GM23338 (cell line): ENCODE measurements at regions not wholly inside any gene's neighbourhood (a gene's known extent, or its start where the extent isn't known, plus 50 kb on each side); places are given as distances from the start of the nearest gene placed in this dataset.

Experiments used
- ATAC-seq: fragments of 200-7000 bp; cut with Tn5 transposase; 3 replicates; pipeline ENCODE4 v1.9.1; 2020
- DNase-seq: peaks from one replicate; pipeline ENCODE4 v3.0.0-alpha.2; 2015; ENCODE audit warnings: low spot score
- H2AFZ ChIP-seq: fragments of 200-600 bp; sonication (generic); 2 replicates; pipeline ENCODE4 v1.8.0; 2016; ENCODE audit warnings: antibody characterized with exemption, mild to moderate bottlenecking, moderate library complexity
- H3F3A ChIP-seq: fragments of 200-600 bp; sonication (generic); replicated peaks from 2 replicates; pipeline ENCODE4 v1.8.0; 2017; ENCODE audit warnings: antibody characterized with exemption, mixed run types, low read depth
- H3K27ac ChIP-seq: fragments of 200-600 bp; sonication (generic); 2 replicates; pipeline ENCODE4 v1.6.1; 2016; ENCODE audit warnings: low read depth
- H3K27me3 ChIP-seq: fragments of 200-600 bp; sonication (generic); 2 replicates; pipeline ENCODE4 v1.8.0; 2016; ENCODE audit warnings: mild to moderate bottlenecking, mixed run types, moderate library complexity; ENCODE audit not compliant: insufficient read depth
- H3K36me3 ChIP-seq: fragments of 200-600 bp; sonication (generic); 2 replicates; pipeline ENCODE4 v1.8.0; 2016; ENCODE audit warnings: mild to moderate bottlenecking; ENCODE audit not compliant: insufficient read depth
- H3K4me1 ChIP-seq: fragments of 200-600 bp; sonication (generic); 2 replicates; pipeline ENCODE4 v1.8.0; 2016; ENCODE audit warnings: mild to moderate bottlenecking, moderate library complexity; ENCODE audit not compliant: insufficient read depth
- H3K4me2 ChIP-seq: fragments of 200-600 bp; sonication (generic); 2 replicates; pipeline ENCODE4 v1.7.1; 2017; ENCODE audit warnings: mixed run types
- H3K4me3 ChIP-seq: fragments of 200-600 bp; sonication (generic); 2 replicates; pipeline ENCODE4 v1.6.1; 2016; ENCODE audit warnings: mixed run types
- H3K79me2 ChIP-seq: fragments of 200-600 bp; sonication (generic); replicated peaks from 2 replicates; pipeline ENCODE4 v1.8.0; 2017; ENCODE audit warnings: mild to moderate bottlenecking; ENCODE audit not compliant: insufficient read depth
- H3K9me2 ChIP-seq: fragments of 200-600 bp; sonication (generic); 2 replicates; pipeline ENCODE4 v1.8.0; 2017; ENCODE audit not compliant: insufficient read depth
- H4K20me1 ChIP-seq: fragments of 200-600 bp; sonication (generic); replicated peaks from 2 replicates; pipeline ENCODE4 v1.8.0; 2017; ENCODE audit warnings: mild to moderate bottlenecking; ENCODE audit not compliant: insufficient read depth
- H3K27ac Mint-ChIP-seq: 2 replicates; pipeline ENCODE4 v1.8.0; 2020; ENCODE audit warnings: inconsistent platforms, mild to moderate bottlenecking, moderate library complexity, mixed read lengths
- H3K27me3 Mint-ChIP-seq: 3 replicates; pipeline ENCODE4 v1.8.0; 2022; ENCODE audit warnings: low read depth, mild to moderate bottlenecking, moderate library complexity, mixed read lengths, inconsistent platforms; ENCODE audit not compliant: insufficient read depth, poor library complexity
- H3K36me3 Mint-ChIP-seq: 3 replicates; pipeline ENCODE4 v1.8.0; 2021; ENCODE audit warnings: low read depth, mild to moderate bottlenecking, inconsistent platforms, moderate library complexity, mixed read lengths
- H3K4me1 Mint-ChIP-seq: 3 replicates; pipeline ENCODE4 v1.8.0; 2020; ENCODE audit warnings: mild to moderate bottlenecking, inconsistent platforms, mixed read lengths
- H3K4me3 Mint-ChIP-seq: 3 replicates; pipeline ENCODE4 v1.8.0; 2021; ENCODE audit warnings: moderate library complexity, mild to moderate bottlenecking, inconsistent platforms, mixed read lengths
- H3K9me3 Mint-ChIP-seq: 3 replicates; pipeline ENCODE4 v1.8.0; 2020; ENCODE audit warnings: moderate library complexity, mild to moderate bottlenecking, inconsistent platforms, mixed read lengths
- CREB1 ChIP-seq: fragments of 250-450 bp; sonication (Bioruptor Pico); IDR thresholded peaks from 2 replicates; pipeline ENCODE4 v1.5.0; 2020; ENCODE audit warnings: low read depth, mild to moderate bottlenecking, moderate library complexity
- EZH2 ChIP-seq: fragments of 200-600 bp; sonication (generic); IDR thresholded peaks from one replicate; pipeline ENCODE4 v1.8.0; 2017; ENCODE audit warnings: antibody characterized with exemption, mild to moderate bottlenecking, low read depth; ENCODE audit not compliant: unreplicated experiment
- EZH2phosphoT487 ChIP-seq: fragments of 200-600 bp; sonication (generic); IDR thresholded peaks from one replicate; pipeline ENCODE4 v1.8.1; 2018; ENCODE audit warnings: antibody characterized with exemption; ENCODE audit not compliant: unreplicated experiment
- JUNB ChIP-seq: IDR thresholded peaks from one replicate; pipeline ENCODE4 v1.6.1; 2016; ENCODE audit warnings: antibody characterized with exemption; ENCODE audit not compliant: unreplicated experiment
- NANOG ChIP-seq: IDR thresholded peaks from 2 replicates; pipeline ENCODE4 v1.6.1; 2016; ENCODE audit warnings: antibody characterized with exemption, borderline replicate concordance
- POLR2AphosphoS5 ChIP-seq: IDR thresholded peaks from 2 replicates; pipeline ENCODE4 v1.6.1; 2016; ENCODE audit warnings: antibody characterized with exemption, low read depth
- STAT1 ChIP-seq: IDR thresholded peaks from one replicate; pipeline ENCODE4 v1.6.1; 2016; ENCODE audit warnings: antibody characterized with exemption; ENCODE audit not compliant: unreplicated experiment
- ZNF114 ChIP-seq: fragments of 250-450 bp; sonication (Bioruptor Pico); IDR thresholded peaks from 2 replicates; pipeline ENCODE4 v1.5.0; 2020; ENCODE audit warnings: mild to moderate bottlenecking, moderate library complexity
- ZNF331 ChIP-seq: fragments of 250-450 bp; sonication (Bioruptor Pico); IDR thresholded peaks from 2 replicates; pipeline ENCODE4 v1.5.0; 2020; ENCODE audit warnings: low read depth, mild to moderate bottlenecking, moderate library complexity
- TF ChIP-seq, protein P1 (sequence below): IDR thresholded peaks from one replicate; pipeline ENCODE4 v1.6.1; 2018; ENCODE audit warnings: antibody characterized with exemption; ENCODE audit not compliant: unreplicated experiment
- TF ChIP-seq, protein P2 (sequence below): fragments of 250-450 bp; sonication (Bioruptor Pico); IDR thresholded peaks from 2 replicates; pipeline ENCODE4 v1.5.0; 2020; ENCODE audit warnings: mild to moderate bottlenecking, moderate library complexity
- TF ChIP-seq, protein P3 (sequence below): IDR thresholded peaks from 2 replicates; pipeline ENCODE4 v1.6.1; 2016; ENCODE audit warnings: antibody characterized with exemption
- TF ChIP-seq, protein P4 (sequence below), 2 experiments: fragments of 200-600 bp in 1 of 2; sonication (generic) in 1 of 2; conservative IDR thresholded peaks; 2 replicates each; pipeline versions ENCODE4 v1.5.1 to v1.6.1; 2016 to 2017; ENCODE audit warnings: antibody characterized with exemption in 2 of 2, low read depth in 2 of 2, mild to moderate bottlenecking in 2 of 2, moderate library complexity in 1 of 2

DNA sequence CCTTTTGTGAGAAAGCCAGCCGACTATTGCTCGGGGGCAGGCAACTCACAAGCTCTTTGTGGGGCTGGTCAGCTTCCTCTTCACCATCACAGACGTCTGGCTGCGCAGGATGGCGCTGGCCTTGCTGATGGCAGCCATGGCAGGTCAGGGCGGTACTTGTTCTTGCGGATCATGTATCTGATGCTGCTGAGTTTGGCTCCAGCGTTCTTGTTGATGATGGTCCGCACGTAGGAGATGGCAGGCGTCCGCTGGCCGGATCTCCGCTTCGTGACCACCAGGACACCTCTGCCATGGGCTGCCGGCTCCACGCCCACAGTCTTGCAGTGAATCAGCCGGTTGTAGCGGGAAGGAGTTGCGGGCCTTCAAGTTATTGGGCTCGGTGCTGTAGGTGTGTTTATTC is 67.9 kb upstream of the SLC7A14 start:
- H3K9me3 Mint-ChIP-seq = no peaks in the 10 kb centered on the region
- H3K4me1 Mint-ChIP-seq = peaks cover 14% of the 10 kb centered on the region
- H4K20me1 ChIP-seq = no peaks in the 10 kb centered on the region
- no peaks in the 10 kb centered on the region for H3K27me3 ChIP-seq
- 0 out of 2 replicates have a peak overlapping the region, but pooled peaks have one; percentile 38 for H2AFZ ChIP-seq
- H3K27ac Mint-ChIP-seq = no peak overlapping the region
- no peaks in the 10 kb centered on the region for H3K36me3 Mint-ChIP-seq
- no peak overlapping the region for H3K27ac ChIP-seq
- no peak for DNase-seq
- H3K4me3 ChIP-seq = no peak overlapping the region
- no peak for ATAC-seq
- no peaks in the 10 kb centered on the region for H3K79me2 ChIP-seq
- H3K4me1 ChIP-seq = no peaks in the 10 kb centered on the region
- no peak overlapping the region for H3K4me3 Mint-ChIP-seq
- H3K36me3 ChIP-seq = no peaks in the 10 kb centered on the region
- H3K4me2 ChIP-seq = no peak overlapping the region
- H3K9me2 ChIP-seq = 0 out of 2 replicates have a peak, but pooled peaks cover 18% of the 10 kb centered on the region
- no peaks in the 10 kb centered on the region for H3K27me3 Mint-ChIP-seq
- TF ChIP-seq POLR2AphosphoS5 (no peak), ZNF331 (CRISPR knock-in tag) (no peak), NANOG (no peak), EZH2 (no peak), CREB1 (no peak), ZNF114 (no peak), EZH2phosphoT487 (no peak), JUNB (no peak), STAT1 (no peak)
- TF ChIP-seq, protein P1, sequence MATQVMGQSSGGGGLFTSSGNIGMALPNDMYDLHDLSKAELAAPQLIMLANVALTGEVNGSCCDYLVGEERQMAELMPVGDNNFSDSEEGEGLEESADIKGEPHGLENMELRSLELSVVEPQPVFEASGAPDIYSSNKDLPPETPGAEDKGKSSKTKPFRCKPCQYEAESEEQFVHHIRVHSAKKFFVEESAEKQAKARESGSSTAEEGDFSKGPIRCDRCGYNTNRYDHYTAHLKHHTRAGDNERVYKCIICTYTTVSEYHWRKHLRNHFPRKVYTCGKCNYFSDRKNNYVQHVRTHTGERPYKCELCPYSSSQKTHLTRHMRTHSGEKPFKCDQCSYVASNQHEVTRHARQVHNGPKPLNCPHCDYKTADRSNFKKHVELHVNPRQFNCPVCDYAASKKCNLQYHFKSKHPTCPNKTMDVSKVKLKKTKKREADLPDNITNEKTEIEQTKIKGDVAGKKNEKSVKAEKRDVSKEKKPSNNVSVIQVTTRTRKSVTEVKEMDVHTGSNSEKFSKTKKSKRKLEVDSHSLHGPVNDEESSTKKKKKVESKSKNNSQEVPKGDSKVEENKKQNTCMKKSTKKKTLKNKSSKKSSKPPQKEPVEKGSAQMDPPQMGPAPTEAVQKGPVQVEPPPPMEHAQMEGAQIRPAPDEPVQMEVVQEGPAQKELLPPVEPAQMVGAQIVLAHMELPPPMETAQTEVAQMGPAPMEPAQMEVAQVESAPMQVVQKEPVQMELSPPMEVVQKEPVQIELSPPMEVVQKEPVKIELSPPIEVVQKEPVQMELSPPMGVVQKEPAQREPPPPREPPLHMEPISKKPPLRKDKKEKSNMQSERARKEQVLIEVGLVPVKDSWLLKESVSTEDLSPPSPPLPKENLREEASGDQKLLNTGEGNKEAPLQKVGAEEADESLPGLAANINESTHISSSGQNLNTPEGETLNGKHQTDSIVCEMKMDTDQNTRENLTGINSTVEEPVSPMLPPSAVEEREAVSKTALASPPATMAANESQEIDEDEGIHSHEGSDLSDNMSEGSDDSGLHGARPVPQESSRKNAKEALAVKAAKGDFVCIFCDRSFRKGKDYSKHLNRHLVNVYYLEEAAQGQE = no peak
- TF ChIP-seq, protein P2, sequence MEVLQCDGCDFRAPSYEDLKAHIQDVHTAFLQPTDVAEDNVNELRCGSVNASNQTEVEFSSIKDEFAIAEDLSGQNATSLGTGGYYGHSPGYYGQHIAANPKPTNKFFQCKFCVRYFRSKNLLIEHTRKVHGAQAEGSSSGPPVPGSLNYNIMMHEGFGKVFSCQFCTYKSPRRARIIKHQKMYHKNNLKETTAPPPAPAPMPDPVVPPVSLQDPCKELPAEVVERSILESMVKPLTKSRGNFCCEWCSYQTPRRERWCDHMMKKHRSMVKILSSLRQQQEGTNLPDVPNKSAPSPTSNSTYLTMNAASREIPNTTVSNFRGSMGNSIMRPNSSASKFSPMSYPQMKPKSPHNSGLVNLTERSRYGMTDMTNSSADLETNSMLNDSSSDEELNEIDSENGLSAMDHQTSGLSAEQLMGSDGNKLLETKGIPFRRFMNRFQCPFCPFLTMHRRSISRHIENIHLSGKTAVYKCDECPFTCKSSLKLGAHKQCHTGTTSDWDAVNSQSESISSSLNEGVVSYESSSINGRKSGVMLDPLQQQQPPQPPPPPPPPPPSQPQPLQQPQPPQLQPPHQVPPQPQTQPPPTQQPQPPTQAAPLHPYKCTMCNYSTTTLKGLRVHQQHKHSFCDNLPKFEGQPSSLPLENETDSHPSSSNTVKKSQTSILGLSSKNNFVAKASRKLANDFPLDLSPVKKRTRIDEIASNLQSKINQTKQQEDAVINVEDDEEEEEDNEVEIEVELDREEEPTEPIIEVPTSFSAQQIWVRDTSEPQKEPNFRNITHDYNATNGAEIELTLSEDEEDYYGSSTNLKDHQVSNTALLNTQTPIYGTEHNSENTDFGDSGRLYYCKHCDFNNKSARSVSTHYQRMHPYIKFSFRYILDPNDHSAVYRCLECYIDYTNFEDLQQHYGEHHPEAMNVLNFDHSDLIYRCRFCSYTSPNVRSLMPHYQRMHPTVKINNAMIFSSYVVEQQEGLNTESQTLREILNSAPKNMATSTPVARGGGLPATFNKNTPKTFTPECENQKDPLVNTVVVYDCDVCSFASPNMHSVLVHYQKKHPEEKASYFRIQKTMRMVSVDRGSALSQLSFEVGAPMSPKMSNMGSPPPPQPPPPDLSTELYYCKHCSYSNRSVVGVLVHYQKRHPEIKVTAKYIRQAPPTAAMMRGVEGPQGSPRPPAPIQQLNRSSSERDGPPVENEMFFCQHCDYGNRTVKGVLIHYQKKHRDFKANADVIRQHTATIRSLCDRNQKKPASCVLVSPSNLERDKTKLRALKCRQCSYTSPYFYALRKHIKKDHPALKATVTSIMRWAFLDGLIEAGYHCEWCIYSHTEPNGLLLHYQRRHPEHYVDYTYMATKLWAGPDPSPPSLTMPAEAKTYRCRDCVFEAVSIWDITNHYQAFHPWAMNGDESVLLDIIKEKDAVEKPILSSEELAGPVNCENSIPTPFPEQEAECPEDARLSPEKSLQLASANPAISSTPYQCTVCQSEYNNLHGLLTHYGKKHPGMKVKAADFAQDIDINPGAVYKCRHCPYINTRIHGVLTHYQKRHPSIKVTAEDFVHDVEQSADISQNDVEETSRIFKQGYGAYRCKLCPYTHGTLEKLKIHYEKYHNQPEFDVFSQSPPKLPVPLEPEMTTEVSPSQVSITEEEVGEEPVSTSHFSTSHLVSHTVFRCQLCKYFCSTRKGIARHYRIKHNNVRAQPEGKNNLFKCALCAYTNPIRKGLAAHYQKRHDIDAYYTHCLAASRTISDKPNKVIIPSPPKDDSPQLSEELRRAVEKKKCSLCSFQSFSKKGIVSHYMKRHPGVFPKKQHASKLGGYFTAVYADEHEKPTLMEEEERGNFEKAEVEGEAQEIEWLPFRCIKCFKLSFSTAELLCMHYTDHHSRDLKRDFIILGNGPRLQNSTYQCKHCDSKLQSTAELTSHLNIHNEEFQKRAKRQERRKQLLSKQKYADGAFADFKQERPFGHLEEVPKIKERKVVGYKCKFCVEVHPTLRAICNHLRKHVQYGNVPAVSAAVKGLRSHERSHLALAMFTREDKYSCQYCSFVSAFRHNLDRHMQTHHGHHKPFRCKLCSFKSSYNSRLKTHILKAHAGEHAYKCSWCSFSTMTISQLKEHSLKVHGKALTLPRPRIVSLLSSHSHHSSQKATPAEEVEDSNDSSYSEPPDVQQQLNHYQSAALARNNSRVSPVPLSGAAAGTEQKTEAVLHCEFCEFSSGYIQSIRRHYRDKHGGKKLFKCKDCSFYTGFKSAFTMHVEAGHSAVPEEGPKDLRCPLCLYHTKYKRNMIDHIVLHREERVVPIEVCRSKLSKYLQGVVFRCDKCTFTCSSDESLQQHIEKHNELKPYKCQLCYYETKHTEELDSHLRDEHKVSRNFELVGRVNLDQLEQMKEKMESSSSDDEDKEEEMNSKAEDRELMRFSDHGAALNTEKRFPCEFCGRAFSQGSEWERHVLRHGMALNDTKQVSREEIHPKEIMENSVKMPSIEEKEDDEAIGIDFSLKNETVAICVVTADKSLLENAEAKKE = no peak
- TF ChIP-seq, protein P3, sequence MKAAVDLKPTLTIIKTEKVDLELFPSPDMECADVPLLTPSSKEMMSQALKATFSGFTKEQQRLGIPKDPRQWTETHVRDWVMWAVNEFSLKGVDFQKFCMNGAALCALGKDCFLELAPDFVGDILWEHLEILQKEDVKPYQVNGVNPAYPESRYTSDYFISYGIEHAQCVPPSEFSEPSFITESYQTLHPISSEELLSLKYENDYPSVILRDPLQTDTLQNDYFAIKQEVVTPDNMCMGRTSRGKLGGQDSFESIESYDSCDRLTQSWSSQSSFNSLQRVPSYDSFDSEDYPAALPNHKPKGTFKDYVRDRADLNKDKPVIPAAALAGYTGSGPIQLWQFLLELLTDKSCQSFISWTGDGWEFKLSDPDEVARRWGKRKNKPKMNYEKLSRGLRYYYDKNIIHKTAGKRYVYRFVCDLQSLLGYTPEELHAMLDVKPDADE = no peak
- TF ChIP-seq, protein P4, sequence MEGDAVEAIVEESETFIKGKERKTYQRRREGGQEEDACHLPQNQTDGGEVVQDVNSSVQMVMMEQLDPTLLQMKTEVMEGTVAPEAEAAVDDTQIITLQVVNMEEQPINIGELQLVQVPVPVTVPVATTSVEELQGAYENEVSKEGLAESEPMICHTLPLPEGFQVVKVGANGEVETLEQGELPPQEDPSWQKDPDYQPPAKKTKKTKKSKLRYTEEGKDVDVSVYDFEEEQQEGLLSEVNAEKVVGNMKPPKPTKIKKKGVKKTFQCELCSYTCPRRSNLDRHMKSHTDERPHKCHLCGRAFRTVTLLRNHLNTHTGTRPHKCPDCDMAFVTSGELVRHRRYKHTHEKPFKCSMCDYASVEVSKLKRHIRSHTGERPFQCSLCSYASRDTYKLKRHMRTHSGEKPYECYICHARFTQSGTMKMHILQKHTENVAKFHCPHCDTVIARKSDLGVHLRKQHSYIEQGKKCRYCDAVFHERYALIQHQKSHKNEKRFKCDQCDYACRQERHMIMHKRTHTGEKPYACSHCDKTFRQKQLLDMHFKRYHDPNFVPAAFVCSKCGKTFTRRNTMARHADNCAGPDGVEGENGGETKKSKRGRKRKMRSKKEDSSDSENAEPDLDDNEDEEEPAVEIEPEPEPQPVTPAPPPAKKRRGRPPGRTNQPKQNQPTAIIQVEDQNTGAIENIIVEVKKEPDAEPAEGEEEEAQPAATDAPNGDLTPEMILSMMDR (conservative IDR thresholded peaks at IDR 0.05; ENCODE audit: low read depth in 2 of 2) = no peak
- no peaks in the 10 kb centered on the region for H3F3A ChIP-seq
